Osteoblast (primary cell): ENCODE measurements at regions not wholly inside any gene's neighbourhood (a gene's known extent, or its start where the extent isn't known, plus 50 kb on each side); places are given as distances from the start of the nearest gene placed in this dataset.
A peak's percentile ranks its signal among the peaks of the same experiment; 100 is the strongest.

Experiments used
- DNase-seq: peaks from one replicate; pipeline ENCODE4 v3.0.0; 2011; ENCODE audit warnings: low spot score, mixed read lengths; ENCODE audit not compliant: insufficient read length; ENCODE audit errors: missing footprints
- H2AFZ ChIP-seq: 2 replicates; pipeline ENCODE4 v1.6.0; 2011; ENCODE audit warnings: mild to moderate bottlenecking, low read length
- H3K27ac ChIP-seq: 2 replicates; pipeline ENCODE4 v1.5.1; 2011; ENCODE audit warnings: mild to moderate bottlenecking, low read depth, low read length, moderate library complexity
- H3K27me3 ChIP-seq: 2 replicates; pipeline ENCODE4 v1.6.0; 2012; ENCODE audit warnings: mild to moderate bottlenecking, control low read depth, inconsistent platforms, low read length, moderate library complexity; ENCODE audit not compliant: insufficient read depth
- H3K36me3 ChIP-seq: 2 replicates; pipeline ENCODE4 v1.5.1; 2011; ENCODE audit warnings: mild to moderate bottlenecking, low read length, control low read depth, moderate library complexity; ENCODE audit not compliant: insufficient read depth
- H3K4me1 ChIP-seq: 2 replicates; pipeline ENCODE4 v1.5.1; 2011; ENCODE audit warnings: mild to moderate bottlenecking, low read length, control low read depth, moderate library complexity; ENCODE audit not compliant: insufficient read depth
- H3K4me2 ChIP-seq: 2 replicates; pipeline ENCODE4 v1.6.0; 2011; ENCODE audit warnings: mild to moderate bottlenecking, low read length; ENCODE audit not compliant: insufficient read depth
- H3K4me3 ChIP-seq: fragments of 200-600 bp; sonication (generic); 3 replicates; pipeline ENCODE4 v1.5.1; 2012; ENCODE audit warnings: mild to moderate bottlenecking, low read length, inconsistent platforms; ENCODE audit not compliant: insufficient read depth
- H3K79me2 ChIP-seq: 2 replicates; pipeline ENCODE4 v1.6.0; 2012; ENCODE audit warnings: mild to moderate bottlenecking, low read length, control low read depth, inconsistent platforms; ENCODE audit not compliant: insufficient read depth
- H3K9me3 ChIP-seq: 2 replicates; pipeline ENCODE4 v1.5.1; 2011; ENCODE audit warnings: low read depth, low read length, control low read depth
- H4K20me1 ChIP-seq: 2 replicates; pipeline ENCODE4 v1.6.0; 2012; ENCODE audit warnings: mild to moderate bottlenecking, low read length, control low read depth; ENCODE audit not compliant: insufficient read depth
- TF ChIP-seq, protein P1 (sequence below): IDR thresholded peaks from 2 replicates; pipeline ENCODE4 v1.5.1; 2011; ENCODE audit warnings: mild to moderate bottlenecking, low read depth, low read length, moderate library complexity; ENCODE audit errors: extremely low read depth

DNA sequence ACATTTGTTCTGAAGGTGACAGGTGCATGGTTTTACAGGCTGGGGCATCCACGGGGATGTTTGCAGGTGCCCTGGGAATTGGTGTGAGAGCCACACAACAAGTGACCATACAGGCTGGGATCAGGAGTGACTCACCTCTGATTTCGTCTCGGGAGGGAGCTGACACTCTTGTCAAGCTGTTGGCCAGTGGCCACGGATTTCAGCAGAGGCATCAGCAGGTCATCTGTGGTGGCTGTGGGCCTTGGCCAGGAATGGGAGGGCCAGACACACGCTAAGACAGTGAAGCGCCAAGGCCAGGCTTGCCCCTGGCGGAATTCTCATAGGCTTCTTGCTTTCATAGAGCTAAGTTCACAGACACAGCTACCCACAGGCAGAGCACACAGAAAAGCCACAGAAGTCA is 108.6 kb downstream of the HSPH1 start:
- DNase-seq, result no peak
- no peak overlapping the region for H3K4me3 ChIP-seq
- H3K79me2 ChIP-seq, result no peaks in the 10 kb centered on the region
- no peaks in the 10 kb centered on the region for H4K20me1 ChIP-seq
- H3K4me2 ChIP-seq, result no peak overlapping the region
- H3K27ac ChIP-seq, result no peak overlapping the region
- H3K36me3 ChIP-seq, result no peaks in the 10 kb centered on the region
- TF ChIP-seq, protein P1, sequence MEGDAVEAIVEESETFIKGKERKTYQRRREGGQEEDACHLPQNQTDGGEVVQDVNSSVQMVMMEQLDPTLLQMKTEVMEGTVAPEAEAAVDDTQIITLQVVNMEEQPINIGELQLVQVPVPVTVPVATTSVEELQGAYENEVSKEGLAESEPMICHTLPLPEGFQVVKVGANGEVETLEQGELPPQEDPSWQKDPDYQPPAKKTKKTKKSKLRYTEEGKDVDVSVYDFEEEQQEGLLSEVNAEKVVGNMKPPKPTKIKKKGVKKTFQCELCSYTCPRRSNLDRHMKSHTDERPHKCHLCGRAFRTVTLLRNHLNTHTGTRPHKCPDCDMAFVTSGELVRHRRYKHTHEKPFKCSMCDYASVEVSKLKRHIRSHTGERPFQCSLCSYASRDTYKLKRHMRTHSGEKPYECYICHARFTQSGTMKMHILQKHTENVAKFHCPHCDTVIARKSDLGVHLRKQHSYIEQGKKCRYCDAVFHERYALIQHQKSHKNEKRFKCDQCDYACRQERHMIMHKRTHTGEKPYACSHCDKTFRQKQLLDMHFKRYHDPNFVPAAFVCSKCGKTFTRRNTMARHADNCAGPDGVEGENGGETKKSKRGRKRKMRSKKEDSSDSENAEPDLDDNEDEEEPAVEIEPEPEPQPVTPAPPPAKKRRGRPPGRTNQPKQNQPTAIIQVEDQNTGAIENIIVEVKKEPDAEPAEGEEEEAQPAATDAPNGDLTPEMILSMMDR, result no peak
- H3K9me3 ChIP-seq, result no peaks in the 10 kb centered on the region
- peaks cover 11% of the 10 kb centered on the region for H3K4me1 ChIP-seq
- H3K27me3 ChIP-seq, result no peaks in the 10 kb centered on the region
- no peak overlapping the region for H2AFZ ChIP-seq

DNA sequence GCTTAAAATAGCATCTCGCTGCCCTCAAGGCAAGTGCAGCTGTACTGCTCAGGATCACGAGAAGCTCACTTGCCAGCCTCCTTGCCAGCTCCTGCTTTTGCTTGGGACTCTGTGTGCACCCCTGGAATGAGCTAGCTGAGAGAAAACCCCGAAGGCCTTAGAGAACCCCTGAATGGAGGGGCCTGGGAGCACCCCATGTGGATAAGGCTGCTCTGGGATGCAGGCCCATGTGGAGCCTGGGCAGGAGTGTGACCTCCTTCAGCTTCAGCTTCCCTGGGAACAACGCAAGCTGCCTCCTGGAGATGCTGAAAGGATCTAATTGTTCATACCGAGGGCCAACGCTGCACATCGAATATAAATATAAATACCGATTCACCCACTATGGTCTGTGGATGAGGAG is 109.2 kb downstream of the HSPH1 start:
- H3K4me1 ChIP-seq, result peaks cover 11% of the 10 kb centered on the region
- DNase-seq, result no peak
- no peaks in the 10 kb centered on the region for H3K9me3 ChIP-seq
- H3K4me2 ChIP-seq, result no peak overlapping the region
- H4K20me1 ChIP-seq, result no peaks in the 10 kb centered on the region
- no peak overlapping the region for H2AFZ ChIP-seq
- TF ChIP-seq, protein P1, result no peak
- no peak overlapping the region for H3K4me3 ChIP-seq
- no peaks in the 10 kb centered on the region for H3K27me3 ChIP-seq
- H3K36me3 ChIP-seq, result no peaks in the 10 kb centered on the region
- H3K27ac ChIP-seq, result no peak overlapping the region
- no peaks in the 10 kb centered on the region for H3K79me2 ChIP-seq

DNA sequence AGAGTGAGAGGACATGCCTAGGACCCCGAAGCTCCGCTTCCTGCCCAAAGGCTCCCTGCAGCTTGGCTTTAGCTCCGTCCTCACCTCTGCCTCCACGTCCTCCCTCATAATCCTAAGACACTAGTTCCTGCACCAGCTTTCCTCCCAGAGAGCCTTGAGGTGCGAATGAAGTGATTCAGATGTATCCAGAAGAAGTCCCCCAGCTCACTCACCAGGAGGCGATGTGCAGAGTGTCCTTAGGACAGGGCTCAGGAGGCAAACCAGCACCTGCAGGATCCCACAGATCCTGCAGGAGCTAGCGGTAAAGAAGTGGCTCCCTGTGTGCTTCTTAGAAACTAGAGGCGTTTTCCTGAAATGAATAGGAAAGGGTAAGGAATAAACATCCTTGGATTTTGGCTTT is 109.7 kb downstream of the HSPH1 start:
- Histone ChIP-seq H3K79me2 (no peaks in the 10 kb centered on the region), H3K4me2 (no peak overlapping the region), H2AFZ (no peak overlapping the region), H3K9me3 (no peaks in the 10 kb centered on the region), H3K4me3 (no peak overlapping the region), H3K4me1 (peaks cover 12% of the 10 kb centered on the region), H4K20me1 (no peaks in the 10 kb centered on the region), H3K36me3 (no peaks in the 10 kb centered on the region), H3K27me3 (no peaks in the 10 kb centered on the region), H3K27ac (no peak overlapping the region)
- TF ChIP-seq, protein P1, result no peak
- no peak for DNase-seq

DNA sequence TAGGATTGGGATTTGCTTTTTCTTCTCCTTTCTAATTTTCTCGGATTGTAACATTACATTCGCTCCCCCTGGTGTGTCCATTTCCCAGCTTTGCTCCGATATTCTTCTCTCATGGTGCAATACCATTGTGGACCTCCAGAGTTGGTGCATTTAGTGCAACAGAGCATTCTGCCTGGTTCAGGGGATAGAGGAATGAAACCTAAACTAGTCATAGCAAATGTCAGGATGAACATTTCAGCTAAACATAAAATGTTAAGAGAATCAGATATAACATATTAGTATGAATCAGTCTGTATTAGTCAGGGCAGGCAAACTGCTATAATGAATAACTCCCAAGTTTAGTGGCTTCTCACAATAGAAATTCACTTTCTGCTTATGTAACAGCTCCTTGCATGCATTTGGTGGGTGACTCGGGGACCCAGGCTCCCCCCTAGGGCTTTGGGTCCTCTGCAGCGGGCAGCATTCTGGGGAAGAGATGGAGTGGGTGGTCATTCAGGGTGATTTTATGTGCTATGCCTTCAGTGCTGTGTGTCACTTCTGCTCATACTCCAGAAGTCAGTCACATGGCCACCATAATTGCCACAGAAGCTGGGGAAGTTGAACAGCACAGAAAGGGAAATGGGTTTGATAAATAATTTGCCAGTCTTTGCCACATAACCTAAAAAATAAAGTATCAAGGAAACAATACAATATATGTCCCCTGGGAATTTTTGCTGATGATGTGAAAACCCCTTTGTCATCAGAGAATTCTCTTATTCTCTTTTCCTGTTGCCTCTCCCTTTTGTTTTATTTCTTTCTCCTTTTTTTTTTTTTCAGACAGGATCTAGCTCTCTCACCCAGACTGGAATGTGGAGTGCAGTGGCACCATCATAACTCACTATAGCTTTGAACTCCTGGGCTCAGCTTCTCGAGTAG is 111.0 kb downstream of the HSPH1 start:
- Histone ChIP-seq H3K9me3 (no peaks in the 10 kb centered on the region), H2AFZ (peak overlapping the region; percentile 33), H4K20me1 (no peaks in the 10 kb centered on the region), H3K4me2 (peak overlapping the region; percentile 8), H3K27ac (no peak overlapping the region), H3K4me1 (peaks cover 23% of the 10 kb centered on the region), H3K36me3 (no peaks in the 10 kb centered on the region), H3K79me2 (no peaks in the 10 kb centered on the region), H3K4me3 (no peak overlapping the region), H3K27me3 (no peaks in the 10 kb centered on the region)
- TF ChIP-seq, protein P1, result peak; percentile 53
- DNase-seq, result no peak
